Fibroblast of skin of scalp (primary cell): ENCODE measurements at regions not wholly inside any gene's neighbourhood (a gene's known extent, or its start where the extent isn't known, plus 50 kb on each side); places are given as distances from the start of the nearest gene placed in this dataset.

Experiments used
- DNase-seq: peaks from one replicate; pipeline ENCODE4 v3.0.0-alpha.2; 2013

- peak; percentile 58 for DNase-seq
Observed at GRCh38 chr5:168174376-168174775, 117.1 kb upstream of the WWC1 start.

DNA sequence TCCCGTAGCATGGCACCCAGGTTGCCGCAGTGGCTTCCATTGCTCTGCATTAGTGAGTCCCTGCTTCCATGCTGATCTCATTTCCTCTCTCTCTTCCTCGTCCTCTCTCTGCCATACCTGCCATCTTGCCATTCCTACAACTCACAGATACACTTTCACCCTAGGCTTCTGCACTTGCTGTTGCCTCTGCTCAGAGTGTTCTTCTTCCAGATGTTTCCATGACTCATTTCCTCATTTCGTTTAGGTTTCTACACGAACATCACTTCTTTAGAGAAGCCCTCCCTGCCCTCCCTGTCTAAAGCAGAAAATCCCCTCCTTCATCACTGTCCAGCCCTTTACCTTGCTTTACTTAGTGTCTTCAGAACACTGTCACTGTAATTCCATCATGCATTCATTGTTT is 115.2 kb upstream of the WWC1 start:
- DNase-seq: no peak

GRCh38 chr5:168176941-168177340 is 114.5 kb upstream of the WWC1 start:
- DNase-seq: no peak

GRCh38 chr5:168177831-168178450 is 113.5 kb upstream of the WWC1 start:
- DNase-seq: no peak

GRCh38 chr5:168179192-168179593 is 112.3 kb upstream of the WWC1 start:
- DNase-seq: peak; percentile 20

GRCh38 chr5:168182269-168182668 is 109.2 kb upstream of the WWC1 start:
- DNase-seq: no peak

DNA sequence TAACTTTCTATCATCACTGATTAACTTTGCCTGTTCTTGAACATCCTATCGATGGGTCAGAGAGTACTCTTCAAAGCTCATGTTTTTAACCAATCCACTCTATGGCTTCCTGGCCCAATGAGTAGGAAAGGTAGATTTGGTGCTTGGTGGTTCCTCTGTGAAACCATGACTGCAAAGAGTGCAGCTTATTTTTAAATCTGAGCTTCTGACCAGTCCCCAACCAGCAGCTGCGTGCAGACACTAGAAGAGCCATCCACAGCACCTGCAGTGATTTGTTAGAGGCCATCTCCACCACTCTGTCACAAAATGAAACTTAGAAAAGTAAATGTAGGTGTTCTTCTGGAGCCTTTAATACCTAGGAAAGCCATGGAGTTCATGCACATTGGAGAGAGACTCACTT is 107.3 kb upstream of the WWC1 start:
- DNase-seq: no peak

GRCh38 chr5:168186289-168187074 is 105.0 kb upstream of the WWC1 start:
- DNase-seq: no peak

DNA sequence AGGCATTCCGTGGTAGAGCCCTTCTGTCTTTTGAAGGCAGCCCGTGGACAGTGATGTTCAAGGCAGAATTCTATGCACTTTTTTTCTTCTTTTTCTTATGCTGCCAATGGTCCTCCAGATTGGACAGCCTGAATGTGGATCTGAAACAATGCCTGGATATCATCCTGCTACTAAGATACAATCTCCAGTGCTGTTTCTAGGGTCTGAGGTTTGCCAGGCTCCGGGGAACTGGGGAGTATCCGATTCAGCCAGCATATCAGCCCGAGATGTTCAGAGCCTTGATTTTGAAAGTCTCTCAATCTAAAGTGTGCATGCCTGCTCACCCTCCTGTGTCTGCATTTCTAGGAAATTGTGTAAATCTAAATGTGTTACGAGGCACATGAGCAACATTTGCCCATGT is 103.8 kb upstream of the WWC1 start:
- DNase-seq: no peak

DNA sequence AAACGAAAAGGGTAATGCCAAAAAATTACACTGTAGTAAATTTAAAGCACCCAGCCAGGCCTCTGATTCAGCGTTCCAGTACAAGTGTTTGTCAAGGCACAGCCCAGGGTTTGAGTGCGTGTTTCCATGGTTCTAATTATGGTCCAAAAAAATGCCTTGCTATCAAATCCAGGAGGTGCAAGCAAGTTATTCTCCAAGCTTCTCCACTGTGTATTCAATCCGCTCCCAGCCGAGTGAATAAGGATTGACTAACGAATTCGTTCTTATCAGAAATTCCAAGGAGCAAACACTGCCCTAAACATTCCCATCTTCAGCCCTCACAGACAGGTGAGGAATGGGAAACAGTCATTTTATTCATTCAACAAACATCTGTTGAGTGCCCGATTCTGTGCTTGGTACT is 103.3 kb upstream of the WWC1 start:
- DNase-seq: no peak

DNA sequence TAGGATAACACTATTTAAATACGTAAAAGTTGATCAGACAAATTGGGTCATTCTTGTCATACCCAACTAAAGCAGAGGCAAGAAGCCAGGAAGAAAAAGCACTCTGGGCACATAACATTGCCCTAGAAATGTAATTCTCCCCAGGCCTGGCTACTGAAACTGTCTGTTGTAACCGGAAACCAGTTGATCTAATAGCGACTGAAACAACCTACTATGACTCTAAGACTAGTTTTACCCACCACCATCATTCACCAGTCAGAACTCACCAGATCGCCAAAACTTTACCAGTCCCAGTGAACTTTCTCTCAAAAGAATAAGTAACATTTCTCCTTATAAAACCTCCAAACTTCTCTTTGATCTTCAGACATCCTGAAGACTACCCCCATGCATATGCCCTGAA is 99.3 kb upstream of the WWC1 start:
- no peak for DNase-seq

- no peak for DNase-seq
Observed at GRCh38 chr5:168193493-168194250, 97.8 kb upstream of the WWC1 start.

GRCh38 chr5:168195110-168195509 is 96.3 kb upstream of the WWC1 start:
- no peak for DNase-seq

DNA sequence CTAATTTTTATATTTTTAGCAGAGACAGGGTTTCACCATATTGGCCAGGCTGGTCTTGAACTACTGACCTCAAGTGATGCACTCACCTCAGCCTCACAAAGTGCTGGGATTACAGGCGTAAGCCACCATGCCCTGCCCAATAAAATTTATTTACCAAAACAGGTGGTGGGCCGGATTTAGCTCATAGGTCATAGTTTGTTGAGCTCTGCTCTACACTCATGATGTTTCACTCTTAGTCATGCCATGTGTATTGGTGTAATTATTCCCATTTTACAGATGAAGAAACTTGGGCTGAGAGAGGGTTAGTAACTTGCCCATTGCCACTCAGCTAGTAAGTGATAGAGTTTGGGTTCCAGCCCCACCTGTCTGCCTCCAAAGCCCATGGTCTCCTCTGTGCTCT is 93.1 kb upstream of the WWC1 start:
- no peak for DNase-seq

DNA sequence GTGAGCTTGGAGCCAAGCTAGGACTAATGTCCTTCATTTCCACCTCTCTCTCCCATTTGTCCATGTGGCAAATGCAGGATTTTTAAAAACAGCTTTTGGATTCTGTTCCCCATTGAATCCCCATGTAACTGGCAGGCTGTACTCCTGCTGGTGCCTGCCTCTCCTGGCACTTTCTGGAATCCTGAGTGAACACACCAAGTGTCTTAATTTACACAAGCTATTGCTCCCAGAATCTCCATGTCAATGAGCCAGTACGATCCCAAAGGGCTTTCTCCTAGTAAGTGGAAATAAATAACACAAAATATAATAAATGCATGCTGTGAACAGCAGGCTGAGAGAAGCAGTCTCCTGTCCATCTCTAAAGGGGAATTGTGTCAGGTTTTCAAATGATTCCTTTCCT is 88.4 kb upstream of the WWC1 start:
- DNase-seq: no peak

DNA sequence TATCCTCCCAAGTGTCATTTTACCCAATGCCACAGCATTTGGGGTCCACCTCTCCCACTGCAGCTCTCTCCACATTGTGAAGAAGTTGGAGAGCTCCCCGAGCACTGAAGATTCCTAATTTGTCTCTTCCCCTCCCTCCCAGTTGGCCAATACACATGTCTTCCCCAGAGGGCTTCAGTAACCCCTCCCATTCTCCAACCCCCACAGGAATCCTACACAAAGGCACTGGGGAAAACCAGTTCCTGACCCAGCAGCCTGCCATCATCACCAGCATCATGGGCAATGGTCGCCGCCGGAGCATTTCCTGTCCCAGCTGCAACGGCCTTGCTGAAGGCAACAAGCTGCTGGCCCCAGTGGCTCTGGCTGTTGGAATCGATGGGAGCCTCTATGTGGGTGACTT is 87.3 kb upstream of the WWC1 start:
- DNase-seq: no peak

DNA sequence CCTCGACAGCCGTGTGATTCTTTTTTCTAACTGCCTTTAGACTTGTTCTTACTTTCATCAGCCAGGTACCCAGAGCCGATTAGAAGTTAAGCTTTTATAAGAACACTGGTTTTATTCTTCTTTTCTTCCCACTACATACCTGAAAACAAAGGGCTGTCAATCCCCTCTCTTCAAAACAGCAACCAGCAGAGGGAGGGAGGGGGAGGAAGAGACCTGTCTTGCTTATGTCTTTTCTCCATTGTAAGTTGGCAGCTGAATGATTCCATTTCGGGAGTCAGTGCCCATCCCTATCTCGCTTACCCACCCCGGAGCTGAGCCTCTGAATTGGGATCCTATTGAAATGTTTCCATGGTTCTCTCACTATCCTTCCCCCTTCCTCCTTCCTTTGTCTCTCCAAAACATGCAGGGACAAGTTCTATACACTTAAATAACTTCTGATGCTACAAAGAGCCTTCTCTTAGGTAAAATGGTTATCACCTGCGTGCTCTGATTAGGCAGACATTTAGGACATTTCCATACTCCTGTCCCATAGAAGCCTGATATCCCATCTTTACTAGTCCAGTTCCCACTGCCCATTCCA is 83.9 kb upstream of the WWC1 start:
- DNase-seq: no peak

DNA sequence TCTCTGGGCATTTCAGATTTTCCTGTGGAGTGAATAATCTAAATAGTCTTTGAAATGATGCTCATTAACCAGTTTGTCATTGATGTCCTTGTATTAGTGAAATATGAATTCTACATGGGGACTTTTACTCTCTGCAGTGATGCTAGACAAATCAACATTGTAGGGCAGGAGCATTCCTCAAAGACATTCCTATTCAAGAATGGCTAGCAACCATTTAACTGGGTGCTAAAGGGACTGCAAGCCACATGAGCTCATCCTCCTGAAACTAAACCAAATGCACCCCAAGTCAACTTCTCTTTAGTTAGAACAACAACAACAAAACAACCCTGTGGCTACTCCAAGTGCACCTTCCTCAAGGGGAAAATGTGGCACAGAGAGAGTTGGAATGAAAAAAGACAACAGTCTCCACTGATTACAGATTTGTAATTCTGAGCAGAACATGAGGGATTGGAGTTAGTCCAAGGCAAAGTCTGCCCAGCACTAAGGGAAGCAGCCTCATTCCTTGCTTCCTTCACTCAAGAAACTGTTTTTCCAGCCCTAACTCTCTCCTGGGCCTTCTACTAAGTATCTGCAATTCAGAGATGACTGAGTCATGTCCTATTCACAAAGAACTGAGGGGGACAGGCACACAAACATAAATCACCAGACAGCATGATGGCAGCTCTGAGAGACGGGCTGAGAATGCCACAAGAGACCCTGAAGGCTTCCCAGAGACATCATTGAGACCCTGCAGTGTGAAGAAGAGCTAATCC is 82.0 kb upstream of the WWC1 start:
- peak; percentile 58 for DNase-seq

DNA sequence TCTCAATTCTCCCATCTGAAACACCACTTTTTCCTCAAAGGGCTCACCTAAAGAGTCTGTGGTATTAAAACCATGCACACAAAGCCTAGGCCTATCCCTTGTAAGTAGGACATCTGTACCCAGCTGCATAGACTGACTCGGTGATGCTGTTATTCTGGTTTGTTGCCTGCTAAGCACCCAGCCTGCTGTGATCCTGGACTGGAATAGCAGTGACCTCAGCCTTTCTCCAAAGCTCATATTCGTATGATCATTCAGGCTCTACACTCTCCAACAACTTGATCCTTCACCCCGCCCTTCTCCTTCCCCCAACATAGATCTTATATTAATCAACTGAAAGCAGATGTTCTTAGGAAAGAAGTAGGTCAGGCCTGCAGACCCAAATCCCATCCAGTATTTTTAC is 81.4 kb upstream of the WWC1 start:
- no peak for DNase-seq

DNA sequence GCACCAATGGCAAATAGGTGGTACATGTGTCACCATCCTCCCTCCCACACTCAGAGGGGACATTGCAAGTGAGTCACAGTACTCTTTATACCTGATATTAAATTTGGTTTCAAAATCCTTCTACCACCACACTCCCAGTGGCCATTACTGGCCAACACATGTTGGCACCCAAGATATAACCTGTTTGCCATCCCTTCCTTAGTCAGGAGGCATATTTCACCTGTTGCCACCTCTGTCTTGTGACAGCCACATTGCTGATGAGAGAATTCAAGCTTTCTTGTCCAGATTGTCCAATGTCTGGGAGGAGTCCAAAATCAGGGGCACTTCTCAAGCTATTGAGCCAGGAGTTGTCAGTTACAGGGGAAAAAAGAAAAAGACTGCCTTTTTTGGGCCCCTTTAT is 80.2 kb upstream of the WWC1 start:
- no peak for DNase-seq

GRCh38 chr5:168211936-168212335 is 79.5 kb upstream of the WWC1 start:
- no peak for DNase-seq

DNA sequence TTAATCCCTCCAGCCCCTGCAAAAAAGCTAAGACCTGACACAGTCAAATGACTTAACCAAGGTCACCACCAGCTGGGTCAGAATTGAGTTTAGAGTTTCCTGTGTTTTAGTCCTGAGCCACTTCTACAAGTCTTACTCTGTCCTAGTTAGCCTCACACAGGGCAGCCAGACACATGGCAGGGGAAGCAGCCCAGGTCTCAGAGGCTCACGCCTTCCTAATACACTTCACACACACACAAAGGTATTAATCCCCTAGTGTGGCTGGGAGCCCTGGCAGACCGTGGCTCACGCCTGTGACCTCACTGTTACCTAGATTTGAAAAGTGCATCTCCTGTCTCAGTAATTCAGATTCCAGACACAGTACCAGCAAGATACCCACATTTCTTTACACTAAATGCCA is 77.4 kb upstream of the WWC1 start:
- no peak for DNase-seq

DNA sequence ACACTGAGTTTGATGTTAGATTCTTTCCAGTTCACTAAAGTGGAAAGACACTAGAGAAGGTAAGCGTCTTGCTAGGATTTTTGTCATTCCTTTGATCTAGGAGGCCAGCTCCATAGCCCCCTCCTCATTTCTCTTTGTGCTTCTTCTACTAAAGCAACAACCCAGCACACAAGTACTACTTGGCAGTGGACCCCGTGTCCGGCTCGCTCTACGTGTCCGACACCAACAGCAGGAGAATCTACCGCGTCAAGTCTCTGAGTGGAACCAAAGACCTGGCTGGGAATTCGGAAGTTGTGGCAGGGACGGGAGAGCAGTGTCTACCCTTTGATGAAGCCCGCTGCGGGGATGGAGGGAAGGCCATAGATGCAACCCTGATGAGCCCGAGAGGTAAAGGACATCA is 76.6 kb upstream of the WWC1 start:
- no peak for DNase-seq
